H1 (cell line): ENCODE measurements at regions not wholly inside any gene's neighbourhood (a gene's known extent, or its start where the extent isn't known, plus 50 kb on each side); places are given as distances from the start of the nearest gene placed in this dataset.

Source experiments
- CTCF ChIA-PET: fragments of 300-600 bp; sonication (Branson Sonifier 250); formaldehyde crosslinking; loops from one replicate; lab custom pipeline; 2021; ENCODE audit not compliant: partially characterized antibody; lab: Charles Lee
- POLR2A ChIA-PET: fragments of 300-600 bp; sonication (Branson Sonifier 250); formaldehyde crosslinking; loops from one replicate; lab custom pipeline; 2021; ENCODE audit warnings: inconsistent platforms; ENCODE audit not compliant: partially characterized antibody; lab: Charles Lee
- DNase-seq, 2 experiments: peaks; one replicate each; pipeline versions ENCODE4 v3.0.0 to v3.0.0-alpha.2; 2010 to 2022; ENCODE audit warnings: low spot score in 2 of 2, low read depth in 1 of 2, mixed read lengths in 1 of 2
- FAIRE-seq: peaks from 2 replicates; lab custom pipeline; 2011; peaks lifted over from hg19 to GRCh38; lab: Jason Lieb, UNC
- H2AFZ ChIP-seq: 2 replicates; pipeline ENCODE4 v1.8.1; 2012; ENCODE audit warnings: low read length, inconsistent platforms
- H2AK5ac ChIP-seq: 2 replicates; pipeline ENCODE4 v1.6.1; 2013; ENCODE audit warnings: low read depth, low read length
- H2BK120ac ChIP-seq: replicated peaks from 2 replicates; pipeline ENCODE3; 2013; ENCODE audit warnings: low read depth, low read length, inconsistent platforms
- H2BK12ac ChIP-seq: 2 replicates; pipeline ENCODE4 v1.6.1; 2013; ENCODE audit warnings: low read depth, low read length
- H2BK15ac ChIP-seq: 2 replicates; pipeline ENCODE4 v1.6.1; 2013; ENCODE audit warnings: low read length
- H2BK20ac ChIP-seq: 2 replicates; pipeline ENCODE4 v1.6.1; 2013; ENCODE audit warnings: low read length
- H2BK5ac ChIP-seq: 2 replicates; pipeline ENCODE4 v1.6.1; 2013; ENCODE audit warnings: low read depth, low read length
- H3K14ac ChIP-seq: 2 replicates; pipeline ENCODE4 v1.6.1; 2013; ENCODE audit warnings: inconsistent platforms; ENCODE audit not compliant: insufficient read length
- H3K18ac ChIP-seq: 2 replicates; pipeline ENCODE4 v1.6.1; 2013; ENCODE audit warnings: low read length; ENCODE audit errors: extremely low read depth
- H3K23ac ChIP-seq: 2 replicates; pipeline ENCODE4 v1.6.1; 2013; ENCODE audit warnings: inconsistent platforms; ENCODE audit not compliant: insufficient read length
- H3K23me2 ChIP-seq: 2 replicates; pipeline ENCODE4 v1.6.1; 2013; ENCODE audit warnings: low read depth, low read length
- H3K27ac ChIP-seq: 2 replicates; pipeline ENCODE4 v1.6.1; 2011; ENCODE audit warnings: low read depth, low read length, inconsistent platforms
- H3K27me3 ChIP-seq, 4 experiments: replicated peaks in 1 of 4; 1 replicate in 1 of 4; 2 replicates in 3 of 4; pipeline versions ENCODE4 v1.6.1 to v1.8.1; 2011 to 2013; ENCODE audit warnings: low read length in 3 of 4, mild to moderate bottlenecking in 3 of 4, inconsistent platforms in 2 of 4, mixed read lengths in 2 of 4, moderate library complexity in 1 of 4; ENCODE audit not compliant: control insufficient read depth in 3 of 4, insufficient read depth in 3 of 4; ENCODE audit errors: extremely low read depth in 1 of 4
- H3K36me3 ChIP-seq, 4 experiments: 2 replicates each; pipeline versions ENCODE4 v1.6.1 to v1.8.1; 2011 to 2013; ENCODE audit warnings: mild to moderate bottlenecking in 4 of 4, low read length in 3 of 4, moderate library complexity in 2 of 4, control low read depth in 1 of 4, inconsistent platforms in 1 of 4; ENCODE audit not compliant: insufficient read depth in 4 of 4, control insufficient read depth in 2 of 4
- H3K4ac ChIP-seq: replicated peaks from 2 replicates; pipeline ENCODE3; 2013; ENCODE audit warnings: low read length, low read depth, mixed read lengths, inconsistent platforms; ENCODE audit not compliant: insufficient read length
- H3K4me1 ChIP-seq, 4 experiments: replicated peaks in 1 of 4; 1 replicate in 1 of 4; 2 replicates in 3 of 4; pipeline versions ENCODE4 v1.6.1 to v1.8.1; 2011 to 2013; ENCODE audit warnings: low read length in 3 of 4, inconsistent platforms in 2 of 4, mixed read lengths in 1 of 4; ENCODE audit not compliant: insufficient read depth in 4 of 4, control insufficient read depth in 3 of 4
- H3K4me2 ChIP-seq, 2 experiments: 2 replicates each; pipeline versions ENCODE4 v1.6.1 to v1.8.1; 2011 to 2013; ENCODE audit warnings: low read depth in 2 of 2, low read length in 2 of 2, control low read depth in 1 of 2, inconsistent platforms in 1 of 2, mild to moderate bottlenecking in 1 of 2; ENCODE audit not compliant: insufficient read depth in 1 of 2
- H3K4me3 ChIP-seq, 4 experiments: fragments of 200-600, 300-600 bp in 1 of 4; sonication (generic), shearing (Covaris generic), sonication (Bioruptor Twin) in 1 of 4; 2 replicates each; pipeline versions ENCODE4 v1.5.1 to v1.8.1; 2011 to 2016; ENCODE audit warnings: low read length in 4 of 4, low read depth in 3 of 4, control low read depth in 2 of 4, inconsistent platforms in 2 of 4, mild to moderate bottlenecking in 2 of 4, mixed read lengths in 1 of 4, moderate library complexity in 1 of 4; ENCODE audit not compliant: insufficient read depth in 2 of 4; ENCODE audit errors: extremely low read depth in 1 of 4
- H3K56ac ChIP-seq: replicated peaks from 2 replicates; pipeline ENCODE3; 2013; ENCODE audit warnings: low read depth, mild to moderate bottlenecking, mixed read lengths, low read length, inconsistent platforms; ENCODE audit not compliant: insufficient read length
- H3K79me1 ChIP-seq: 2 replicates; pipeline ENCODE4 v1.6.1; 2013; ENCODE audit warnings: low read depth, low read length, control low read depth
- H3K79me2 ChIP-seq, 2 experiments: 2 replicates each; pipeline versions ENCODE4 v1.6.1 to v1.8.1; 2012 to 2013; ENCODE audit warnings: low read length in 2 of 2, mild to moderate bottlenecking in 2 of 2, inconsistent platforms in 1 of 2; ENCODE audit not compliant: insufficient read depth in 2 of 2, control insufficient read depth in 1 of 2
- H3K9ac ChIP-seq, 4 experiments: replicated peaks in 1 of 4; 1 replicate in 1 of 4; 2 replicates in 3 of 4; pipeline versions ENCODE4 v1.6.1 to v1.8.1; 2011 to 2013; ENCODE audit warnings: low read depth in 3 of 4, low read length in 3 of 4, control low read depth in 2 of 4, mild to moderate bottlenecking in 2 of 4, moderate library complexity in 2 of 4, inconsistent platforms in 1 of 4; ENCODE audit errors: extremely low read depth in 1 of 4
- H3K9me3 ChIP-seq, 2 experiments: 2 replicates each; pipeline versions ENCODE4 v1.6.1 to v1.8.1; 2012 to 2013; ENCODE audit warnings: mild to moderate bottlenecking in 2 of 2, moderate library complexity in 2 of 2, control low read depth in 1 of 2, inconsistent platforms in 1 of 2, low read depth in 1 of 2, low read length in 1 of 2, mixed read lengths in 1 of 2; ENCODE audit not compliant: insufficient read depth in 2 of 2
- H4K20me1 ChIP-seq, 2 experiments: replicated peaks in 1 of 2; 2 replicates each; pipeline versions ENCODE3 to v1.8.1; 2011 to 2013; ENCODE audit warnings: inconsistent platforms in 2 of 2, low read length in 2 of 2, mild to moderate bottlenecking in 1 of 2; ENCODE audit not compliant: insufficient read depth in 2 of 2, control insufficient read depth in 1 of 2
- H4K5ac ChIP-seq: 2 replicates; pipeline ENCODE4 v1.6.1; 2013; ENCODE audit warnings: low read length, low read depth, mixed read lengths, inconsistent platforms; ENCODE audit not compliant: insufficient read length
- H4K8ac ChIP-seq: 2 replicates; pipeline ENCODE4 v1.8.0; 2013; ENCODE audit warnings: mild to moderate bottlenecking, moderate library complexity, low read length, inconsistent platforms; ENCODE audit not compliant: insufficient read depth; ENCODE audit errors: extremely low read depth
- H4K91ac ChIP-seq: replicated peaks from 2 replicates; pipeline ENCODE3; 2013; ENCODE audit warnings: low read length, mixed read lengths, inconsistent platforms; ENCODE audit not compliant: insufficient read length
- FOSL1 ChIP-seq: IDR thresholded peaks from 2 replicates; pipeline ENCODE4 v1.6.1; 2011; ENCODE audit warnings: mild to moderate bottlenecking, low read depth, low read length, moderate library complexity; ENCODE audit not compliant: insufficient read depth
- KDM5A ChIP-seq: fragments of 200-600 bp; IDR thresholded peaks from 2 replicates; pipeline ENCODE4 v1.7.1; 2012; ENCODE audit warnings: mild to moderate bottlenecking, low read length, inconsistent platforms, mixed read lengths
- RNF2 ChIP-seq: fragments of 200-900, 300-1000 bp; sonication (generic); IDR thresholded peaks from 2 replicates; pipeline ENCODE4 v1.7.1; 2016; ENCODE audit warnings: borderline replicate concordance, low read depth, mild to moderate bottlenecking, antibody characterized with exemption, low read length; ENCODE audit not compliant: poor library complexity, severe bottlenecking; ENCODE audit errors: missing control alignments
- SP4 ChIP-seq: IDR thresholded peaks from 2 replicates; pipeline ENCODE4 v1.6.1; 2012; ENCODE audit warnings: low read length, inconsistent platforms
- TAF1 ChIP-seq: IDR thresholded peaks from 2 replicates; pipeline ENCODE4 v1.6.1; 2011; ENCODE audit warnings: mild to moderate bottlenecking, low read depth, low read length
- TAF7 ChIP-seq: optimal IDR thresholded peaks from 2 replicates; pipeline ENCODE3; 2011; ENCODE audit warnings: low read depth, mild to moderate bottlenecking, inconsistent platforms, low read length, moderate library complexity, borderline replicate concordance
- WGBS, 2 experiments: shearing (Covaris generic) in 1 of 2; methylation state at CpG; one replicate each; pipeline versions ENCODE4 v1.1.6 to v1.1.7; 2013 to 2015; ENCODE audit warnings: low lambda C conversion rate in 2 of 2, mixed read lengths in 2 of 2, inconsistent platforms in 1 of 2, low coverage in 1 of 2, missing lambda C conversion rate in 1 of 2; ENCODE audit not compliant: insufficient replicate concordance in 2 of 2, insufficient coverage in 1 of 2, insufficient read length in 1 of 2; ENCODE audit errors: extremely low coverage in 1 of 2, missing lambda C conversion rate in 1 of 2; 5-methylcytosine and 5-hydroxymethylcytosine counted together

DNA sequence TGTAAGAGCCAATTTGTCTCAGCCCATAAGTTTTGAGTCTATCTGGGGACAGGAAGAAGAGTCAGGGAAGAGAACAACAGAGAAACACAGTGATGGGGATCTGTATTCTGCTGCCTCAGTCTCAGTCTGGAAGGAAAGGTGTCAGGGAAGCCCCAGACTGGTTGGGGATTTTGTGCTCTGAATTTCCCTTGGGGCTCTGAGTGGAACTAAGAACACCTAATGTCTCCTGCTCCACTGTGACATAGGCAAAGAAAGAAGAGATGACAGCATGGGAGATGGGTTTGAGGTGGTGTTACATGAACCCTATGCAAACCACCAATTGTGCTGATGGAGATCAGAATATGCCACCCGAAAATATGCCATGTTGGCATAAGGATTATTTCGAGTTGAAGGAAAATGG is 139.5 kb upstream of the MYLIP start:
- Histone ChIP-seq H4K5ac (no peak overlapping the region), H3K4me3 (no peak overlapping the region), H3K36me3 (no peaks in the 10 kb centered on the region; a peak in 2 of 8 replicates), H3K4me2 (no peak overlapping the region), H3K79me2 (no peaks in the 10 kb centered on the region), H2AFZ (no peak overlapping the region), H2BK120ac (no peak overlapping the region), H3K27me3 (no peaks in the 10 kb centered on the region; a peak in 1 of 7 replicates), H3K4ac (no peak overlapping the region), H4K20me1 (no peaks in the 10 kb centered on the region), H3K23me2 (no peaks in the 10 kb centered on the region), H3K23ac (no peak overlapping the region), H4K8ac (no peak overlapping the region), H2BK12ac (no peak overlapping the region), H3K9ac (no peak overlapping the region), H3K14ac (no peak overlapping the region), H3K18ac (no peak overlapping the region), H2BK20ac (no peak overlapping the region), H4K91ac (no peak overlapping the region), H3K27ac (no peak overlapping the region), H2AK5ac (no peak overlapping the region), H3K79me1 (no peaks in the 10 kb centered on the region), H2BK15ac (no peak overlapping the region), H3K4me1 (peaks cover 0 to 6% (median 0%) of the 10 kb centered on the region in 4 experiments; a peak in 1 of 7 replicates), H3K9me3 (no peaks in the 10 kb centered on the region), H2BK5ac (no peak overlapping the region), H3K56ac (no peak overlapping the region)
- TF ChIP-seq TAF7 (no peak), FOSL1 (no peak), SP4 (no peak), KDM5A (no peak), TAF1 (no peak), RNF2 (no peak)
- no peak for FAIRE-seq
- no peak for DNase-seq
- ChIA-PET POLR2A (no interaction called here), CTCF (no interaction called here)
- WGBS, 2 experiments: 88% methylated on average over 2 of the region's 2 CpGs; no CpG with 5 or more reads in 1 of the 2 experiments
